K562 (cell line): ENCODE measurements at regions not wholly inside any gene's neighbourhood (a gene's known extent, or its start where the extent isn't known, plus 50 kb on each side); places are given as distances from the start of the nearest gene placed in this dataset.

Source experiments
- ATAC-seq: fragments of 200-7000 bp; cut with Tn5 transposase; 3 replicates; pipeline ENCODE4 v1.9.1; 2020; ENCODE audit warnings: moderate library complexity
- BruUV-seq: library from RNA; stranded (reverse); fragments of 400-500 nt; replicated peaks from 2 replicates; lab custom pipeline; 2021; lab: Mats Ljungman, UMichigan
- CTCF ChIA-PET: fragments of 300-600 bp; formaldehyde crosslinking; extraction: SDS; loops from one replicate; lab custom pipeline; 2021; ENCODE audit warnings: low intra/inter-chr PET ratio; lab: Yijun Ruan, JAX
- POLR2A ChIA-PET: fragments of 300-600, 350-650 bp; sonication (Branson Sonifier 250); formaldehyde crosslinking; extraction: SDS; loops from one replicate; lab custom pipeline; 2021; ENCODE audit warnings: antibody characterized with exemption, inconsistent platforms; lab: Yijun Ruan, JAX
- DNase-seq, 4 experiments: peaks; one replicate each; pipeline versions ENCODE4 v3.0.0 to v3.0.0-alpha.2; 2011 to 2018; ENCODE audit warnings: low spot score in 3 of 4, mixed read lengths in 3 of 4; ENCODE audit errors: extremely low read depth in 1 of 4
- FAIRE-seq: peaks from 2 replicates; lab custom pipeline; 2011; peaks lifted over from hg19 to GRCh38; lab: Jason Lieb, UNC
- H2AFZ ChIP-seq: 2 replicates; pipeline ENCODE4 v1.6.0; 2011; ENCODE audit warnings: low read depth, low read length, control low read depth, inconsistent platforms
- H3K27ac ChIP-seq: fragments of 200-600 bp; 3 replicates; pipeline ENCODE4 v1.8.0; 2011; ENCODE audit warnings: low read depth, mild to moderate bottlenecking, control low read depth, inconsistent platforms, low read length, moderate library complexity, mixed read lengths; ENCODE audit errors: extremely low read depth
- H3K27me3 ChIP-seq, 2 experiments: fragments of 300-600 bp in 1 of 2; 2 replicates in 1 of 2; 3 replicates in 1 of 2; pipeline versions ENCODE4 v1.6.0 to v1.8.0; 2011; ENCODE audit warnings: inconsistent platforms in 2 of 2, low read length in 2 of 2, mild to moderate bottlenecking in 1 of 2, mixed read lengths in 1 of 2, moderate library complexity in 1 of 2; ENCODE audit not compliant: control insufficient read depth in 2 of 2, insufficient read depth in 2 of 2
- H3K36me3 ChIP-seq: fragments of 300-600 bp; 3 replicates; pipeline ENCODE4 v1.8.0; 2011; ENCODE audit warnings: mild to moderate bottlenecking, low read length, inconsistent platforms; ENCODE audit not compliant: control insufficient read depth, insufficient read depth
- H3K4me1 ChIP-seq, 2 experiments: fragments of 200-600 bp in 1 of 2; replicated peaks in 1 of 2; 2 replicates in 1 of 2; 3 replicates in 1 of 2; pipeline versions ENCODE4 v1.5.1 to v1.8.0; 2011; ENCODE audit warnings: inconsistent platforms in 2 of 2, low read length in 2 of 2, mild to moderate bottlenecking in 1 of 2, mixed read lengths in 1 of 2, moderate library complexity in 1 of 2; ENCODE audit not compliant: control insufficient read depth in 2 of 2, insufficient read depth in 2 of 2
- H3K4me2 ChIP-seq: 2 replicates; pipeline ENCODE4 v1.6.1; 2011; ENCODE audit warnings: low read length, control low read depth, inconsistent platforms, mixed read lengths; ENCODE audit not compliant: insufficient read depth
- H3K4me3 ChIP-seq: fragments of 200-600 bp; sonication (generic), shearing (Covaris generic); 2 replicates; pipeline ENCODE4 v1.5.1; 2016; ENCODE audit warnings: control low read depth, inconsistent platforms
- H3K79me2 ChIP-seq: fragments of 200-600 bp; 3 replicates; pipeline ENCODE4 v1.8.0; 2011; ENCODE audit warnings: low read length, inconsistent platforms; ENCODE audit not compliant: control insufficient read depth, insufficient read depth
- H3K9ac ChIP-seq, 2 experiments: 2 replicates each; pipeline versions ENCODE4 v1.6.0 to v1.6.1; 2011; ENCODE audit warnings: low read depth in 2 of 2, low read length in 2 of 2, control low read depth in 1 of 2, inconsistent platforms in 1 of 2, mild to moderate bottlenecking in 1 of 2, mixed read lengths in 1 of 2; ENCODE audit not compliant: insufficient read depth in 1 of 2
- H3K9me1 ChIP-seq: one replicate; pipeline ENCODE4 v1.6.0; 2011; ENCODE audit warnings: inconsistent platforms, mild to moderate bottlenecking, low read length, moderate library complexity; ENCODE audit not compliant: control insufficient read depth, insufficient read depth
- H3K9me3 ChIP-seq: replicated peaks from 2 replicates; pipeline ENCODE4 v1.5.1; 2011; ENCODE audit warnings: low read depth, low read length, inconsistent platforms; ENCODE audit not compliant: control insufficient read depth, insufficient read depth
- H4K20me1 ChIP-seq: replicated peaks from 2 replicates; pipeline ENCODE4 v1.6.1; 2011; ENCODE audit warnings: low read length, inconsistent platforms, mixed read lengths; ENCODE audit not compliant: control insufficient read depth, insufficient read depth
- ASH1L ChIP-seq: fragments of 450-650 bp; IDR thresholded peaks from 2 replicates; pipeline ENCODE4 v1.6.1; 2018; ENCODE audit warnings: borderline replicate concordance, mild to moderate bottlenecking, low read depth; ENCODE audit not compliant: partially characterized antibody
- CXXC5 ChIP-seq: fragments of 250-450 bp; sonication (Bioruptor Pico); IDR thresholded peaks from 2 replicates; pipeline ENCODE4 v1.8.0; 2022; ENCODE audit warnings: inconsistent platforms, mild to moderate bottlenecking, moderate library complexity
- E2F5 ChIP-seq: sonication (generic); formaldehyde crosslinking; IDR thresholded peaks from 2 replicates; pipeline ENCODE4 v1.8.0; 2022; ENCODE audit warnings: mild to moderate bottlenecking, missing genetic modification reagents
- ETV5 ChIP-seq: sonication (generic); formaldehyde crosslinking; IDR thresholded peaks from 2 replicates; pipeline ENCODE4 v1.4.0; 2020; ENCODE audit warnings: low read depth, mild to moderate bottlenecking, missing genetic modification reagents
- FOXA1 ChIP-seq: fragments of 450-650 bp; IDR thresholded peaks from 2 replicates; pipeline ENCODE4 v1.6.1; 2016; ENCODE audit warnings: mild to moderate bottlenecking, borderline replicate concordance
- KLF6 ChIP-seq: fragments of 250-450 bp; sonication (Bioruptor Pico); IDR thresholded peaks from 2 replicates; pipeline ENCODE4 v1.4.0; 2020; ENCODE audit warnings: mild to moderate bottlenecking, moderate library complexity, borderline replicate concordance
- LEF1 ChIP-seq: fragments of 450-650 bp; IDR thresholded peaks from 2 replicates; pipeline ENCODE4 v1.6.1; 2016; ENCODE audit warnings: mild to moderate bottlenecking
- MCM5 ChIP-seq: fragments of 450-650 bp; IDR thresholded peaks from 2 replicates; pipeline ENCODE4 v1.6.1; 2016; ENCODE audit warnings: low read depth
- PRMT5 ChIP-seq: sonication (generic); formaldehyde crosslinking; IDR thresholded peaks from 2 replicates; pipeline ENCODE4 v1.5.0; 2020; ENCODE audit warnings: missing genetic modification reagents
- SMAD1 ChIP-seq: fragments of 150-350 bp; IDR thresholded peaks from 2 replicates; pipeline ENCODE4 v1.6.1; 2014; ENCODE audit warnings: low read length, low read depth; ENCODE audit not compliant: partially characterized antibody
- TAF15 ChIP-seq: fragments of 200-400 bp; formaldehyde crosslinking; IDR thresholded peaks from 2 replicates; pipeline ENCODE4 v1.6.1; 2017; ENCODE audit warnings: mild to moderate bottlenecking, low read depth, low read length, moderate library complexity
- TCFL5 ChIP-seq: fragments of 250-450 bp; sonication (Bioruptor Pico); conservative IDR thresholded peaks from 2 replicates; pipeline ENCODE4 v1.6.1; 2021; ENCODE audit warnings: mild to moderate bottlenecking, moderate library complexity, matching md5 sums
- TSC22D4 ChIP-seq: fragments of 450-650 bp; IDR thresholded peaks from 2 replicates; pipeline ENCODE4 v1.6.1; 2016; ENCODE audit warnings: missing genetic modification characterization, missing biosample characterization, control low read depth
- VEZF1 ChIP-seq: fragments of 200-800 bp; sonication (Bioruptor generic); IDR thresholded peaks from 2 replicates; pipeline ENCODE4 v1.6.1; 2017; ENCODE audit warnings: missing genetic modification characterization, missing compliant biosample characterization
- ZNF696 ChIP-seq: fragments of 250-450 bp; sonication (Bioruptor Pico); conservative IDR thresholded peaks from 2 replicates; pipeline ENCODE4 v1.4.0; 2020; ENCODE audit warnings: mild to moderate bottlenecking, moderate library complexity
- WGBS: fragments of 100-300 bp; shearing (Covaris generic); methylation state at CpG from one replicate; pipeline ENCODE4 v1.1.6; 2016; ENCODE audit warnings: low coverage, mixed read lengths; ENCODE audit not compliant: insufficient coverage; ENCODE audit errors: missing lambda C conversion rate; 5-methylcytosine and 5-hydroxymethylcytosine counted together
- in situ Hi-C: fragments of 300-500 bp; cut with MboI; formaldehyde crosslinking; loops from 4 replicates; pipeline ENCODE4 v1.15.0; 2018; ENCODE audit warnings: inconsistent platforms, mixed read lengths
- intact Hi-C: fragments of 100-400 bp; cut with micrococcal nuclease; formaldehyde crosslinking; loops from 2 replicates; pipeline ENCODE4 v1.14.2; 2022

GRCh38 chr10:62620491-62620890, 184.0 kb upstream of the ADO start:
- WGBS = 0% methylated on average over 2 of the region's 2 CpGs
- Histone ChIP-seq H4K20me1 (0 out of 2 replicates have a peak, but pooled peaks cover 4% of the 10 kb centered on the region), H3K9me3 (no peaks in the 10 kb centered on the region), H3K4me3 (no peak overlapping the region), H3K27ac (no peak overlapping the region), H3K36me3 (no peaks in the 10 kb centered on the region), H3K79me2 (no peaks in the 10 kb centered on the region), H3K9me1 (no peaks in the 10 kb centered on the region), H3K9ac (no peak overlapping the region), H3K4me2 (no peak overlapping the region), H3K4me1 (no peaks in the 10 kb centered on the region), H2AFZ (no peak overlapping the region), H3K27me3 (no peaks in the 10 kb centered on the region)
- in situ Hi-C loops = no loop called here
- DNase-seq (no peak), FAIRE-seq (no peak), ATAC-seq (no peak)
- no TSS peak for BruUV-seq
- no peak for TF ChIP-seq VEZF1 (CRISPR knock-in tag)
- intact Hi-C loops = no loop called here
- ChIA-PET POLR2A (no interaction called here), CTCF (no interaction called here)

- H3K27ac ChIP-seq = no peak overlapping the region
- H3K4me1 ChIP-seq = no peaks in the 10 kb centered on the region
- no peak overlapping the region for H3K4me2 ChIP-seq
- intact Hi-C loops = no loop called here
- H3K4me3 ChIP-seq = no peak overlapping the region
- no peak overlapping the region for H2AFZ ChIP-seq
- H4K20me1 ChIP-seq = 0 out of 2 replicates have a peak, but pooled peaks cover 4% of the 10 kb centered on the region
- H3K27me3 ChIP-seq = no peaks in the 10 kb centered on the region
- FAIRE-seq (no peak), ATAC-seq (no peak), DNase-seq (no peak)
- TF ChIP-seq ZNF696 (CRISPR knock-in tag) (no peak), E2F5 (CRISPR knock-in tag) (no peak), TAF15 (no peak), TCFL5 (CRISPR knock-in tag) (no peak), MCM5 (no peak), CXXC5 (no peak), KLF6 (CRISPR knock-in tag) (no peak), PRMT5 (no peak), FOXA1 (no peak), ETV5 (CRISPR knock-in tag) (no peak), TSC22D4 (tag) (no peak), SMAD1 (no peak), LEF1 (no peak), ASH1L (no peak)
- no peaks in the 10 kb centered on the region for H3K9me3 ChIP-seq
- in situ Hi-C loops = no loop called here
- no peaks in the 10 kb centered on the region for H3K79me2 ChIP-seq
- POLR2A ChIA-PET = no interaction called here
- H3K9ac ChIP-seq = no peak overlapping the region
- CTCF ChIA-PET = no interaction called here
- no peaks in the 10 kb centered on the region for H3K9me1 ChIP-seq
- no TSS peak for BruUV-seq
- WGBS = 0% methylated on average over 7 of the region's 7 CpGs
- no peaks in the 10 kb centered on the region for H3K36me3 ChIP-seq
Measured at GRCh38 chr10:62623223-62623622, 181.3 kb upstream of the ADO start.
